ENCODE measurements at regions not wholly inside any gene's neighbourhood (a gene's known extent, or its start where the extent isn't known, plus 50 kb on each side); places are given as distances from the start of the nearest gene placed in this dataset.
A peak's percentile ranks its signal among the peaks of the same experiment; 100 is the strongest.

- intact Hi-C loops (cut with micrococcal nuclease) = no loop called here
- CTCF ChIA-PET = interaction anchor here (0.6 to 1.0 kb wide), 3 partner anchors 37 to 499 kb away, joined by 3 read pairs; no protein-coding TSS in a partner anchor
Measured at GRCh38 chr2:20563251-20563650, 87.6 kb downstream of the HS1BP3 start.

GRCh38 chr2:20563833-20564232, 87.1 kb downstream of the HS1BP3 start:
- TF ChIP-seq CTCF (IDR thresholded peaks at IDR 0.05; ENCODE audit: unreplicated experiment) = no peak
- H3K27ac Mint-ChIP-seq (ENCODE audit: low read depth, unreplicated experiment) = no peak overlapping the region
- H3K4me3 Mint-ChIP-seq (ENCODE audit: unreplicated experiment) = no peak overlapping the region
- no peaks in the 10 kb centered on the region for H3K27me3 Mint-ChIP-seq (ENCODE audit: insufficient read depth, unreplicated experiment)
- H3K4me1 Mint-ChIP-seq (ENCODE audit: insufficient read depth, unreplicated experiment) = peaks cover 17% of the 10 kb centered on the region
- no TSS peak for BruUV-seq (replicated peaks)
- ChIA-PET POLR2A (interaction anchor here (0.6 kb wide), 2 partner anchors 54 to 55 kb away, joined by 3 to 4 read pairs; no protein-coding TSS in a partner anchor), CTCF (interaction anchor here (0.6 to 1.0 kb wide), 3 partner anchors 36 to 500 kb away, joined by 3 read pairs; no protein-coding TSS in a partner anchor)
- peak; percentile 18 for DNase-seq (ENCODE audit: unreplicated experiment)
- intact Hi-C loops (cut with micrococcal nuclease) = no loop called here
- no peaks in the 10 kb centered on the region for H3K9me3 Mint-ChIP-seq (ENCODE audit: unreplicated experiment)
- H3K36me3 Mint-ChIP-seq (ENCODE audit: insufficient read depth, unreplicated experiment) = no peaks in the 10 kb centered on the region

More at GRCh38 chr2:20563251-20563650, 87.6 kb downstream of the HS1BP3 start:
- Mint-ChIP-seq H3K4me3 (ENCODE audit: unreplicated experiment) (no peak overlapping the region), H3K9me3 (ENCODE audit: unreplicated experiment) (no peaks in the 10 kb centered on the region), H3K27ac (ENCODE audit: low read depth, unreplicated experiment) (no peak overlapping the region), H3K4me1 (ENCODE audit: insufficient read depth, unreplicated experiment) (peaks cover 17% of the 10 kb centered on the region), H3K27me3 (ENCODE audit: insufficient read depth, unreplicated experiment) (no peaks in the 10 kb centered on the region), H3K36me3 (ENCODE audit: insufficient read depth, unreplicated experiment) (no peaks in the 10 kb centered on the region)
- no TSS peak for BruUV-seq (replicated peaks)
- TF ChIP-seq CTCF (IDR thresholded peaks at IDR 0.05; ENCODE audit: unreplicated experiment) = no peak
- no peak for DNase-seq (ENCODE audit: unreplicated experiment)
- POLR2A ChIA-PET = interaction anchor here (0.6 to 0.7 kb wide), 3 partner anchors 40 to 55 kb away, joined by 3 to 4 read pairs (median 3); no protein-coding TSS in a partner anchor

GRCh38 chr2:20565101-20565622, 85.7 kb downstream of the HS1BP3 start:
- no peak overlapping the region for H3K4me3 Mint-ChIP-seq (ENCODE audit: unreplicated experiment)
- intact Hi-C loops (cut with micrococcal nuclease) = no loop called here
- CTCF ChIA-PET = no interaction called here
- peaks cover 17% of the 10 kb centered on the region for H3K4me1 Mint-ChIP-seq (ENCODE audit: insufficient read depth, unreplicated experiment)
- POLR2A ChIA-PET = no interaction called here
- H3K9me3 Mint-ChIP-seq (ENCODE audit: unreplicated experiment) = no peaks in the 10 kb centered on the region
- TF ChIP-seq CTCF (IDR thresholded peaks at IDR 0.05; ENCODE audit: unreplicated experiment) = no peak
- DNase-seq (ENCODE audit: unreplicated experiment) = no peak
- H3K27ac Mint-ChIP-seq (ENCODE audit: low read depth, unreplicated experiment) = no peak overlapping the region
- H3K36me3 Mint-ChIP-seq (ENCODE audit: insufficient read depth, unreplicated experiment) = no peaks in the 10 kb centered on the region
- BruUV-seq (replicated peaks) = no TSS peak
- H3K27me3 Mint-ChIP-seq (ENCODE audit: insufficient read depth, unreplicated experiment) = no peaks in the 10 kb centered on the region

- H3K36me3 Mint-ChIP-seq (ENCODE audit: insufficient read depth, unreplicated experiment) = no peaks in the 10 kb centered on the region
- POLR2A ChIA-PET = no interaction called here
- CTCF ChIA-PET = no interaction called here
- H3K4me3 Mint-ChIP-seq (ENCODE audit: unreplicated experiment) = no peak overlapping the region
- H3K4me1 Mint-ChIP-seq (ENCODE audit: insufficient read depth, unreplicated experiment) = peaks cover 13% of the 10 kb centered on the region
- no peaks in the 10 kb centered on the region for H3K9me3 Mint-ChIP-seq (ENCODE audit: unreplicated experiment)
- no peak for DNase-seq (ENCODE audit: unreplicated experiment)
- intact Hi-C loops (cut with micrococcal nuclease) = no loop called here
- BruUV-seq (replicated peaks) = no TSS peak
- H3K27ac Mint-ChIP-seq (ENCODE audit: low read depth, unreplicated experiment) = no peak overlapping the region
- no peak for TF ChIP-seq CTCF (IDR thresholded peaks at IDR 0.05; ENCODE audit: unreplicated experiment)
- no peaks in the 10 kb centered on the region for H3K27me3 Mint-ChIP-seq (ENCODE audit: insufficient read depth, unreplicated experiment)
Measured at GRCh38 chr2:20565623-20566236, 85.2 kb downstream of the HS1BP3 start.

Measured in MCF 10A (cell line).